GM18858 (cell line): ENCODE measurements at regions not wholly inside any gene's neighbourhood (a gene's known extent, or its start where the extent isn't known, plus 50 kb on each side); places are given as distances from the start of the nearest gene placed in this dataset.
"Not testable (repeated sequence)": the region's sequence is repeated elsewhere in the genome, so short reads cannot be mapped to it uniquely, and the experiment has no call there.

Source experiments
- ATAC-seq: cut with Tn5 transposase; IDR thresholded peaks from one replicate; pipeline ENCODE4 v1.9.1; 2021; ENCODE audit not compliant: unreplicated experiment

- ATAC-seq: not testable (repeated sequence)
These were observed 54.7 kb downstream of the PROP1 start for GRCh38 chr5:177941386-177941785.

GRCh38 chr5:177939246-177940171, 56.5 kb downstream of the PROP1 start:
- not testable (repeated sequence) for ATAC-seq

- not testable (repeated sequence) for ATAC-seq
These were observed 57.3 kb downstream of the PROP1 start for GRCh38 chr5:177938767-177939166.

- ATAC-seq: not testable (repeated sequence)
These were observed 61.8 kb downstream of the PROP1 start for GRCh38 chr5:177934233-177934632.

- not testable (repeated sequence) for ATAC-seq
These were observed 65.6 kb downstream of the PROP1 start for GRCh38 chr5:177930269-177931022.

GRCh38 chr5:177929618-177930017, 66.4 kb downstream of the PROP1 start:
- ATAC-seq: not testable (repeated sequence)

GRCh38 chr5:177927500-177927899, 68.5 kb downstream of the PROP1 start:
- ATAC-seq: not testable (repeated sequence)

- not testable (repeated sequence) for ATAC-seq
These were observed 71.5 kb downstream of the PROP1 start for GRCh38 chr5:177924577-177924976.

- not testable (repeated sequence) for ATAC-seq
These were observed 72.2 kb downstream of the PROP1 start for GRCh38 chr5:177923837-177924236.

GRCh38 chr5:177923189-177923588, 72.9 kb downstream of the PROP1 start:
- ATAC-seq: not testable (repeated sequence)

- not testable (repeated sequence) for ATAC-seq
These were observed 86.8 kb downstream of the PROP1 start for GRCh38 chr5:177909261-177909660.

- ATAC-seq: not testable (repeated sequence)
These were observed 93.2 kb downstream of the PROP1 start for GRCh38 chr5:177902806-177903205.

GRCh38 chr5:177900066-177900465, 96.0 kb downstream of the PROP1 start:
- not testable (repeated sequence) for ATAC-seq

GRCh38 chr5:177894681-177895453, 101.2 kb downstream of the PROP1 start:
- ATAC-seq: not testable (repeated sequence)

GRCh38 chr5:177892357-177892665, 103.7 kb downstream of the PROP1 start:
- not testable (repeated sequence) for ATAC-seq

- ATAC-seq: not testable (repeated sequence)
These were observed 104.3 kb downstream of the PROP1 start for GRCh38 chr5:177891547-177892356.

- not testable (repeated sequence) for ATAC-seq
These were observed 100.6 kb upstream of the FAM153A start for GRCh38 chr5:177883295-177883694.

GRCh38 chr5:177875900-177876238, 93.2 kb upstream of the FAM153A start:
- ATAC-seq: not testable (repeated sequence)

- ATAC-seq: peak; percentile 73
These were observed 92.6 kb upstream of the FAM153A start for GRCh38 chr5:177875013-177875899.
